ENCODE measurements at regions not wholly inside any gene's neighbourhood (a gene's known extent, or its start where the extent isn't known, plus 50 kb on each side); places are given as distances from the start of the nearest gene placed in this dataset.

GRCh38 chr12:94767956-94768355, 117.6 kb upstream of the TMCC3 start:
- no peak for TF ChIP-seq CTCF (conservative IDR thresholded peaks at IDR 0.05; ENCODE audit: low read length)
- peak; percentile 18 for DNase-seq (ENCODE audit: low read depth)
- no peak overlapping the region for H3K4me3 ChIP-seq (ENCODE audit: low read length)

GRCh38 chr12:94766397-94766796, 116.0 kb upstream of the TMCC3 start:
- no peak overlapping the region for H3K4me3 ChIP-seq (ENCODE audit: low read length)
- TF ChIP-seq CTCF (conservative IDR thresholded peaks at IDR 0.05; ENCODE audit: low read length), result no peak
- DNase-seq (ENCODE audit: low read depth), result no peak

GRCh38 chr12:94763462-94763861, 113.1 kb upstream of the TMCC3 start:
- DNase-seq (ENCODE audit: low read depth), result no peak
- no peak overlapping the region for H3K4me3 ChIP-seq (ENCODE audit: low read length)
- TF ChIP-seq CTCF (conservative IDR thresholded peaks at IDR 0.05; ENCODE audit: low read length), result no peak

- DNase-seq (ENCODE audit: low read depth), result no peak
- no peak overlapping the region for H3K4me3 ChIP-seq (ENCODE audit: low read length)
- no peak for TF ChIP-seq CTCF (conservative IDR thresholded peaks at IDR 0.05; ENCODE audit: low read length)
These were observed 112.6 kb upstream of the TMCC3 start for GRCh38 chr12:94762943-94763342.

- H3K4me3 ChIP-seq (ENCODE audit: low read length), result no peak overlapping the region
- no peak for TF ChIP-seq CTCF (conservative IDR thresholded peaks at IDR 0.05; ENCODE audit: low read length)
- DNase-seq (ENCODE audit: low read depth), result no peak
These were observed 112.0 kb upstream of the TMCC3 start for GRCh38 chr12:94762259-94762942.

- TF ChIP-seq CTCF (conservative IDR thresholded peaks at IDR 0.05; ENCODE audit: low read length), result no peak
These were observed 111.2 kb upstream of the TMCC3 start for GRCh38 chr12:94761559-94761958.

GRCh38 chr12:94760786-94761185, 110.4 kb upstream of the TMCC3 start:
- no peak for DNase-seq (ENCODE audit: low read depth)
- H3K4me3 ChIP-seq (ENCODE audit: low read length), result no peak overlapping the region
- TF ChIP-seq CTCF (conservative IDR thresholded peaks at IDR 0.05; ENCODE audit: low read length), result no peak

More at GRCh38 chr12:94761559-94761958, 111.2 kb upstream of the TMCC3 start:
- H3K4me3 ChIP-seq (ENCODE audit: low read length), result no peak overlapping the region
- peak; percentile 68 for DNase-seq (ENCODE audit: low read depth)
